ENCODE measurements at regions not wholly inside any gene's neighbourhood (a gene's known extent, or its start where the extent isn't known, plus 50 kb on each side); places are given as distances from the start of the nearest gene placed in this dataset.
"Not testable (repeated sequence)": the region's sequence is repeated elsewhere in the genome, so short reads cannot be mapped to it uniquely, and the experiment has no call there.

- no peak for DNase-seq (ENCODE audit: low spot score)
- FAIRE-seq = no peak
These were observed 71.1 kb downstream of the FAM50B start for GRCh38 chr6:3920321-3920720.

- FAIRE-seq (no peak), DNase-seq (ENCODE audit: low spot score) (no peak)
These were observed 72.5 kb downstream of the FAM50B start for GRCh38 chr6:3921663-3922062.

- not testable (repeated sequence) for DNase-seq (ENCODE audit: low spot score); FAIRE-seq
These were observed 73.4 kb downstream of the FAM50B start for GRCh38 chr6:3922619-3923018.

GRCh38 chr6:3925223-3926149, 76.3 kb downstream of the FAM50B start:
- DNase-seq (ENCODE audit: low spot score); FAIRE-seq: not testable (repeated sequence)

- no peak for FAIRE-seq
- DNase-seq (ENCODE audit: low spot score) = no peak
These were observed 76.9 kb downstream of the FAM50B start for GRCh38 chr6:3926150-3926482.

GRCh38 chr6:3928111-3928510, 78.9 kb downstream of the FAM50B start:
- no peak for DNase-seq (ENCODE audit: low spot score)
- FAIRE-seq = no peak

GRCh38 chr6:3929281-3929798, 80.2 kb downstream of the FAM50B start:
- no peak for DNase-seq (ENCODE audit: low spot score)
- FAIRE-seq = no peak

GRCh38 chr6:3937438-3937837, 88.3 kb downstream of the FAM50B start:
- no peak for DNase-seq (ENCODE audit: low spot score)
- no peak for FAIRE-seq

- no peak for FAIRE-seq
- no peak for DNase-seq (ENCODE audit: low spot score)
These were observed 89.7 kb downstream of the FAM50B start for GRCh38 chr6:3938715-3939367.

GRCh38 chr6:3939368-3939958, 90.3 kb downstream of the FAM50B start:
- FAIRE-seq = no peak

GRCh38 chr6:3939964-3940363, 90.8 kb downstream of the FAM50B start:
- FAIRE-seq = no peak
- no peak for DNase-seq (ENCODE audit: low spot score)

More at GRCh38 chr6:3939368-3939958, 90.3 kb downstream of the FAM50B start:
- DNase-seq (ENCODE audit: low spot score) = no peak

GRCh38 chr6:3940703-3941102, 91.5 kb downstream of the FAM50B start:
- no peak for DNase-seq (ENCODE audit: low spot score)
- no peak for FAIRE-seq

GRCh38 chr6:3943331-3943765, 94.2 kb downstream of the FAM50B start:
- FAIRE-seq (no peak), DNase-seq (ENCODE audit: low spot score) (no peak)

GRCh38 chr6:3944246-3944645, 95.1 kb downstream of the FAM50B start:
- DNase-seq (ENCODE audit: low spot score) (no peak), FAIRE-seq (no peak)

- FAIRE-seq (no peak), DNase-seq (ENCODE audit: low spot score) (no peak)
These were observed 97.6 kb downstream of the FAM50B start for GRCh38 chr6:3946778-3947177.

- DNase-seq (ENCODE audit: low spot score) (no peak), FAIRE-seq (no peak)
These were observed 99.7 kb downstream of the FAM50B start for GRCh38 chr6:3948866-3949265.

GRCh38 chr6:3949521-3949920, 100.3 kb downstream of the FAM50B start:
- DNase-seq (ENCODE audit: low spot score) (no peak), FAIRE-seq (no peak)

- DNase-seq (ENCODE audit: low spot score) (no peak), FAIRE-seq (no peak)
These were observed 106.9 kb downstream of the FAM50B start for GRCh38 chr6:3956054-3956453.

GRCh38 chr6:3957321-3957720, 108.1 kb downstream of the FAM50B start:
- FAIRE-seq (no peak), DNase-seq (ENCODE audit: low spot score) (no peak)

- DNase-seq (ENCODE audit: low spot score) (no peak), FAIRE-seq (no peak)
These were observed 109.1 kb downstream of the FAM50B start for GRCh38 chr6:3958255-3958654.

- no peak for FAIRE-seq
These were observed 110.2 kb downstream of the FAM50B start for GRCh38 chr6:3959385-3959784.

GRCh38 chr6:3960754-3961361, 111.7 kb downstream of the FAM50B start:
- DNase-seq (ENCODE audit: low spot score) (peak; percentile 6), FAIRE-seq (no peak)

More at GRCh38 chr6:3959385-3959784, 110.2 kb downstream of the FAM50B start:
- no peak for DNase-seq (ENCODE audit: low spot score)
